ENCODE measurements at regions not wholly inside any gene's neighbourhood (a gene's known extent, or its start where the extent isn't known, plus 50 kb on each side); places are given as distances from the start of the nearest gene placed in this dataset.

GRCh38 chr3:151644020-151644620 is 89.6 kb upstream of the AADACL2 start:
- no peak for DNase-seq
- H3K4me2 ChIP-seq (replicated peaks; ENCODE audit: extremely low read depth, low read length, poor library complexity, severe bottlenecking): no peak overlapping the region
- Mint-ChIP-seq H3K9me3 (peaks cover 0 to 3% (median 0%) of the 10 kb centered on the region in 7 donors), H3K27ac (no peak overlapping the region), H3K27me3 (ENCODE audit: low read depth in 3 of 3) (no peaks in the 10 kb centered on the region), H3K36me3 (no peaks in the 10 kb centered on the region), H3K4me3 (no peak overlapping the region), H3K4me1 (no peaks in the 10 kb centered on the region)
- TF ChIP-seq CTCF (IDR thresholded peaks at IDR 0.05): no peak
- H3K9ac ChIP-seq (ENCODE audit: insufficient read depth, low read length, poor library complexity, severe bottlenecking): no peak overlapping the region
- H3K79me2 ChIP-seq (ENCODE audit: insufficient read depth, low read length): no peaks in the 10 kb centered on the region
- no peak overlapping the region for H3K4me3 ChIP-seq (replicated peaks in 1 of 3; ENCODE audit: low read depth in 2 of 3, low read length in 3 of 3)
- no peaks in the 10 kb centered on the region for H3K27me3 ChIP-seq (ENCODE audit: control insufficient read depth in 2 of 2, insufficient read depth in 2 of 2, low read length in 2 of 2)
- H2AFZ ChIP-seq (ENCODE audit: insufficient read depth, low read depth, low read length, poor library complexity, severe bottlenecking): no peak overlapping the region
- no peaks in the 10 kb centered on the region for H4K20me1 ChIP-seq (ENCODE audit: insufficient read depth, low read length)
- no peaks in the 10 kb centered on the region for H3K36me3 ChIP-seq (replicated peaks in 1 of 2; ENCODE audit: control insufficient read depth in 1 of 2, insufficient read depth in 2 of 2, low read length in 2 of 2)
- no peak overlapping the region for H3K27ac ChIP-seq (ENCODE audit: low read depth in 1 of 2, low read length in 2 of 2)
- no CpG with 5 or more reads among the region's 1 CpG for WGBS (ENCODE audit: insufficient coverage)
- no peaks in the 10 kb centered on the region for H3K4me1 ChIP-seq (ENCODE audit: control insufficient read depth in 1 of 2, insufficient read depth in 2 of 2, low read length in 2 of 2)
- intact Hi-C loops (cut with micrococcal nuclease): no loop called here
- H3K9me3 ChIP-seq (replicated peaks in 1 of 2; ENCODE audit: control insufficient read depth in 1 of 2, insufficient read depth in 1 of 2, low read length in 2 of 2): no peaks in the 10 kb centered on the region

- H3K4me1 Mint-ChIP-seq: no peaks in the 10 kb centered on the region
- WGBS (ENCODE audit: insufficient coverage): 86% methylated on average over 1 of the region's 2 CpGs
- TF ChIP-seq CTCF (IDR thresholded peaks at IDR 0.05): no peak
- H3K9me3 Mint-ChIP-seq: peaks cover 0 to 3% (median 0%) of the 10 kb centered on the region in 7 donors
- Histone ChIP-seq H3K27me3 (ENCODE audit: control insufficient read depth in 2 of 2, insufficient read depth in 2 of 2, low read length in 2 of 2) (no peaks in the 10 kb centered on the region), H4K20me1 (ENCODE audit: insufficient read depth, low read length) (no peaks in the 10 kb centered on the region), H3K36me3 (replicated peaks in 1 of 2; ENCODE audit: control insufficient read depth in 1 of 2, insufficient read depth in 2 of 2, low read length in 2 of 2) (no peaks in the 10 kb centered on the region), H3K79me2 (ENCODE audit: insufficient read depth, low read length) (no peaks in the 10 kb centered on the region), H3K27ac (ENCODE audit: low read depth in 1 of 2, low read length in 2 of 2) (no peak overlapping the region), H3K4me2 (replicated peaks; ENCODE audit: extremely low read depth, low read length, poor library complexity, severe bottlenecking) (no peak overlapping the region), H3K9me3 (replicated peaks in 1 of 2; ENCODE audit: control insufficient read depth in 1 of 2, insufficient read depth in 1 of 2, low read length in 2 of 2) (no peaks in the 10 kb centered on the region), H3K4me1 (ENCODE audit: control insufficient read depth in 1 of 2, insufficient read depth in 2 of 2, low read length in 2 of 2) (no peaks in the 10 kb centered on the region), H3K9ac (ENCODE audit: insufficient read depth, low read length, poor library complexity, severe bottlenecking) (no peak overlapping the region), H2AFZ (ENCODE audit: insufficient read depth, low read depth, low read length, poor library complexity, severe bottlenecking) (no peak overlapping the region), H3K4me3 (replicated peaks in 1 of 3; ENCODE audit: low read depth in 2 of 3, low read length in 3 of 3) (no peak overlapping the region)
- no peak overlapping the region for H3K4me3 Mint-ChIP-seq
- H3K27ac Mint-ChIP-seq: no peak overlapping the region
- no peaks in the 10 kb centered on the region for H3K36me3 Mint-ChIP-seq
- intact Hi-C loops (cut with micrococcal nuclease): no loop called here
- H3K27me3 Mint-ChIP-seq (ENCODE audit: low read depth in 3 of 3): no peaks in the 10 kb centered on the region
- no peak for DNase-seq
These were observed 94.3 kb upstream of the AADACL2 start for GRCh38 chr3:151639418-151639740.
